ENCODE measurements at regions not wholly inside any gene's neighbourhood (a gene's known extent, or its start where the extent isn't known, plus 50 kb on each side); places are given as distances from the start of the nearest gene placed in this dataset.

DNA sequence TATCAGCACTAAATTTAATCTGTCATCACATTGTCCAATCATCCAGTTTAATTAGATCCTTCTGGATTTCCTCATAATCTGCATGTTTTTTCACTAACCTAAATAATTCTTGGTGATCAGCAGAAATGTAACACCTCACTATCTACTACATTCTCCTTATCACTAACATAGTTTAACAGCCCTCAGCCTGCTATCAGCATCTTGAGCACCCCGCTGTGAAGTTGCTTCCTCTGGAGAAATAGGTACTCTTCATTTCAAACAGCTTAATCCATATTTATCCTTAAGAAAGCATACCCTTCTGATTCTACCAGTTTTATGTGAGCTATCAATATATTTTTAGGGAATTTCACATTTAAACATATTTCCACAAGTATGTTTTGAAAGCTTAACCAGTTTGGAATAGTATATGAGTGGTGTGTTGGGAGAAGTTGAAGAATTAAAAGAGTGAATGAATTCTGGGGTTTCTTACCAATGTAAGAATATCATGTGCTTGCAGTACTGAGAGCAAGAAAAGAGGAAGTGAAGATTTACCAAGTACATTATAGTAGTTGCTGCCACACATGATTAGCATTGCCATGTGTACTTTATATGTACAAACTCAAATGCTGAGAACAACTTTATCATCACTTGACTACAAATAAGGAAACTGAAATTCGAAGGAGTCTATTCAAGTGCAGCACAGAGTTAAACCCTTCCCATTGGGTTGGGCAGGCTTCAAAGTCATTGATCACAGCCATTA, 771.1 kb upstream of the ADGRL4 start:
- Histone ChIP-seq H3K27me3 (ENCODE audit: control insufficient read depth, insufficient read depth, low read length) (no peaks in the 10 kb centered on the region), H3K9ac (ENCODE audit: low read length in 3 of 3) (no peak overlapping the region), H3K4me3 (ENCODE audit: low read length in 3 of 3) (no peak overlapping the region), H3K9me3 (ENCODE audit: control insufficient read depth in 2 of 3, insufficient read depth in 1 of 3, low read length in 3 of 3) (no peaks in the 10 kb centered on the region), H3K27ac (ENCODE audit: low read depth in 2 of 2, low read length in 2 of 2) (no peak overlapping the region), H3K4me1 (ENCODE audit: control insufficient read depth in 2 of 3, insufficient read depth in 2 of 3, low read depth in 1 of 3, low read length in 3 of 3) (no peaks in the 10 kb centered on the region), H3K36me3 (ENCODE audit: control insufficient read depth in 2 of 3, insufficient read depth in 3 of 3, low read length in 3 of 3) (no peaks in the 10 kb centered on the region)
- DNase-seq (no peak), FAIRE-seq (no peak)
- intact Hi-C loops (cut with DNase I), result no loop called here
- TF ChIP-seq, protein P1, sequence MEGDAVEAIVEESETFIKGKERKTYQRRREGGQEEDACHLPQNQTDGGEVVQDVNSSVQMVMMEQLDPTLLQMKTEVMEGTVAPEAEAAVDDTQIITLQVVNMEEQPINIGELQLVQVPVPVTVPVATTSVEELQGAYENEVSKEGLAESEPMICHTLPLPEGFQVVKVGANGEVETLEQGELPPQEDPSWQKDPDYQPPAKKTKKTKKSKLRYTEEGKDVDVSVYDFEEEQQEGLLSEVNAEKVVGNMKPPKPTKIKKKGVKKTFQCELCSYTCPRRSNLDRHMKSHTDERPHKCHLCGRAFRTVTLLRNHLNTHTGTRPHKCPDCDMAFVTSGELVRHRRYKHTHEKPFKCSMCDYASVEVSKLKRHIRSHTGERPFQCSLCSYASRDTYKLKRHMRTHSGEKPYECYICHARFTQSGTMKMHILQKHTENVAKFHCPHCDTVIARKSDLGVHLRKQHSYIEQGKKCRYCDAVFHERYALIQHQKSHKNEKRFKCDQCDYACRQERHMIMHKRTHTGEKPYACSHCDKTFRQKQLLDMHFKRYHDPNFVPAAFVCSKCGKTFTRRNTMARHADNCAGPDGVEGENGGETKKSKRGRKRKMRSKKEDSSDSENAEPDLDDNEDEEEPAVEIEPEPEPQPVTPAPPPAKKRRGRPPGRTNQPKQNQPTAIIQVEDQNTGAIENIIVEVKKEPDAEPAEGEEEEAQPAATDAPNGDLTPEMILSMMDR (IDR thresholded peaks at IDR 0.05; ENCODE audit: borderline replicate concordance, extremely low read depth, insufficient read depth), result no peak

DNA sequence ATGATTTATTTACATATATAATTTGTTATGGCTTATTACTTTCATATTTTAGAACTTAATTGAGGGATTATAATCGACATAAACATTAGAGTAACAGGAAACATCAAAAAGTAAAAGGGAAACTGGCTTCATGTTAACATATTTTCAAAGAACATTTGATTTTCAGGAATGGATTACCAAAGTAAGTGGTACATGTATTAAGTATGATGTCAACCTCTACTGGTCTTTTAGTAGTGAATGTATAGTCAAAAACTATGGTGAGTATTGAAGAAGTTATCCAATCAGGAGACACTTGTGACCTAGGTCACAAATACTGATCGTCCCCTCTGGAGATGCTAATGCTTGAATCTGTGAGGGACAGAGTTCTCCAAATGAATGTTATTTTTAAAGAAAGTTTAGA, 768.9 kb upstream of the ADGRL4 start:
- Histone ChIP-seq H3K27me3 (ENCODE audit: control insufficient read depth, insufficient read depth, low read length) (no peaks in the 10 kb centered on the region), H3K27ac (ENCODE audit: low read depth in 2 of 2, low read length in 2 of 2) (no peak overlapping the region), H3K4me1 (ENCODE audit: control insufficient read depth in 2 of 3, insufficient read depth in 2 of 3, low read depth in 1 of 3, low read length in 3 of 3) (no peaks in the 10 kb centered on the region), H3K9ac (ENCODE audit: low read length in 3 of 3) (no peak overlapping the region), H3K9me3 (ENCODE audit: control insufficient read depth in 2 of 3, insufficient read depth in 1 of 3, low read length in 3 of 3) (no peaks in the 10 kb centered on the region), H3K36me3 (ENCODE audit: control insufficient read depth in 2 of 3, insufficient read depth in 3 of 3, low read length in 3 of 3) (no peaks in the 10 kb centered on the region), H3K4me3 (ENCODE audit: low read length in 3 of 3) (no peak overlapping the region)
- no peak for DNase-seq
- peak; percentile 29 for FAIRE-seq
- intact Hi-C loops (cut with DNase I), result no loop called here
- TF ChIP-seq, protein P1 (IDR thresholded peaks at IDR 0.05; ENCODE audit: borderline replicate concordance, extremely low read depth, insufficient read depth), result no peak

DNA sequence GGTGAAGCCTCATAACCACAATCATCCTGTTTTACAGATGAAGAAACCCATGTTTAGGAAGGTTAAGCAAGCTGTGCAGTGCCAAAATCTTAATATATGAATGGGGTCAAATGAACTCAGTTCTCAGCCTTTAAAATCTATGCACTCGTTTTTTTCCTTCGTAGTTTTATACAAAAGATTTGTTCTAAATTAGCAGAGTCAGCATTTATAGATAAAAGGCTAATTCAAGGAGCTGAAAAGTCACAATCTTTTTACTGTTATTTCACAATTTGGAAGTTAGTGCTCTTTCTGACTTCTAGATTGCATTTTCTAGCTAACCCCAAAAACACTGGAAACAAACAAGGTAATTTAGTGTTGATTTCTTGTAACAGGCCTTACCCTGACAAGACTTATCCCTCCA, 766.9 kb upstream of the ADGRL4 start:
- TF ChIP-seq, protein P1 (IDR thresholded peaks at IDR 0.05; ENCODE audit: borderline replicate concordance, extremely low read depth, insufficient read depth), result no peak
- Histone ChIP-seq H3K9me3 (ENCODE audit: control insufficient read depth in 2 of 3, insufficient read depth in 1 of 3, low read length in 3 of 3) (no peaks in the 10 kb centered on the region), H3K9ac (ENCODE audit: low read length in 3 of 3) (no peak overlapping the region), H3K4me1 (ENCODE audit: control insufficient read depth in 2 of 3, insufficient read depth in 2 of 3, low read depth in 1 of 3, low read length in 3 of 3) (no peaks in the 10 kb centered on the region), H3K36me3 (ENCODE audit: control insufficient read depth in 2 of 3, insufficient read depth in 3 of 3, low read length in 3 of 3) (no peaks in the 10 kb centered on the region), H3K27me3 (ENCODE audit: control insufficient read depth, insufficient read depth, low read length) (no peaks in the 10 kb centered on the region), H3K4me3 (ENCODE audit: low read length in 3 of 3) (no peak overlapping the region), H3K27ac (ENCODE audit: low read depth in 2 of 2, low read length in 2 of 2) (no peak overlapping the region)
- FAIRE-seq (no peak), DNase-seq (no peak)
- intact Hi-C loops (cut with DNase I), result no loop called here

DNA sequence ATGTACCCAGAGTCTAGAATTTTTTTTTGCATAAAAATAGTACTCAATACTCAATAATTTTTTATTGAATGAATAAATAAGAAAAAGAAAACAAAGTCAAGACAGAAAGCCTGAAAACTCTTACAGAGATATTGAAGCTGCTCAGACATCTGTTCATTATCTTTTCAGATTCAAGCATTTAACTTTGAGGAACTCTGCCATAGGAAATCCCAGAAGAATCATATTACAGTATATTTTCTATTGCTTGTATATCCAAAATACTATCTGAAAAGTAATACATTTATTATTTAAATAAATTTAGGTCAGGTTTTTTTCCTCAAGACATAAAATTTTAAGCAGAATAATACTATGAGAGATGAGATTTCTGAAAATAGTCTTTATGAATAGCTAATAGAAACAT, 755.9 kb upstream of the ADGRL4 start:
- H3K27me3 ChIP-seq (ENCODE audit: control insufficient read depth, insufficient read depth, low read length), result no peaks in the 10 kb centered on the region
- DNase-seq, result no peak
- H3K9me3 ChIP-seq (ENCODE audit: control insufficient read depth in 2 of 3, insufficient read depth in 1 of 3, low read length in 3 of 3), result no peaks in the 10 kb centered on the region
- FAIRE-seq, result no peak
- TF ChIP-seq, protein P1 (IDR thresholded peaks at IDR 0.05; ENCODE audit: borderline replicate concordance, extremely low read depth, insufficient read depth), result no peak
- no peaks in the 10 kb centered on the region for H3K4me1 ChIP-seq (ENCODE audit: control insufficient read depth in 2 of 3, insufficient read depth in 2 of 3, low read depth in 1 of 3, low read length in 3 of 3)
- no peak overlapping the region for H3K4me3 ChIP-seq (ENCODE audit: low read length in 3 of 3)
- no peak overlapping the region for H3K9ac ChIP-seq (ENCODE audit: low read length in 3 of 3)
- no peaks in the 10 kb centered on the region for H3K36me3 ChIP-seq (ENCODE audit: control insufficient read depth in 2 of 3, insufficient read depth in 3 of 3, low read length in 3 of 3)
- no peak overlapping the region for H3K27ac ChIP-seq (ENCODE audit: low read depth in 2 of 2, low read length in 2 of 2)
- intact Hi-C loops (cut with DNase I), result no loop called here

Measured in kidney (tissue), 13 donors.